Keratinocyte (primary cell): ENCODE measurements at regions not wholly inside any gene's neighbourhood (a gene's known extent, or its start where the extent isn't known, plus 50 kb on each side); places are given as distances from the start of the nearest gene placed in this dataset.

ENCODE experiments used
- DNase-seq: peaks from one replicate; pipeline ENCODE4 v3.0.0-alpha.2; 2011; ENCODE audit warnings: low read depth, missing footprints, low spot score
- FAIRE-seq: peaks from 2 replicates; lab custom pipeline; 2011; peaks lifted over from hg19 to GRCh38; lab: Jason Lieb, UNC
- H2AFZ ChIP-seq: 2 replicates; pipeline ENCODE4 v1.6.0; 2012; ENCODE audit warnings: low read length, control low read depth, inconsistent platforms; ENCODE audit not compliant: control insufficient read depth
- H3K27ac ChIP-seq: 2 replicates; pipeline ENCODE4 v1.5.1; 2011; ENCODE audit warnings: low read length; ENCODE audit not compliant: control insufficient read depth, insufficient read depth
- H3K27me3 ChIP-seq: 3 replicates; pipeline ENCODE4 v1.6.0; 2011; ENCODE audit warnings: low read length; ENCODE audit not compliant: control insufficient read depth, insufficient read depth; ENCODE audit errors: extremely low read depth
- H3K36me3 ChIP-seq, 2 experiments: 2 replicates in 1 of 2; 3 replicates in 1 of 2; pipeline ENCODE4 v1.5.1; 2011; ENCODE audit warnings: low read length in 2 of 2, mild to moderate bottlenecking in 1 of 2; ENCODE audit not compliant: control insufficient read depth in 2 of 2, insufficient read depth in 2 of 2; ENCODE audit errors: extremely low read depth in 1 of 2
- H3K4me1 ChIP-seq: 3 replicates; pipeline ENCODE4 v1.5.1; 2011; ENCODE audit warnings: low read length; ENCODE audit not compliant: control insufficient read depth, insufficient read depth; ENCODE audit errors: extremely low read depth
- H3K4me2 ChIP-seq: 3 replicates; pipeline ENCODE4 v1.6.0; 2011; ENCODE audit warnings: low read depth, low read length; ENCODE audit not compliant: control insufficient read depth, insufficient read depth; ENCODE audit errors: extremely low read depth
- H3K4me3 ChIP-seq, 3 experiments: fragments of 200-600 bp in 1 of 3; sonication (generic) in 1 of 3; 2 replicates in 2 of 3; 3 replicates in 1 of 3; pipeline ENCODE4 v1.5.1; 2011 to 2016; ENCODE audit warnings: low read length in 3 of 3, mild to moderate bottlenecking in 3 of 3, control low read depth in 2 of 3, inconsistent platforms in 1 of 3, low read depth in 1 of 3, mixed read lengths in 1 of 3, mixed run types in 1 of 3, moderate library complexity in 1 of 3; ENCODE audit not compliant: control insufficient read depth in 2 of 3, insufficient read depth in 2 of 3; ENCODE audit errors: extremely low read depth in 1 of 3
- H3K79me2 ChIP-seq: 2 replicates; pipeline ENCODE4 v1.6.0; 2012; ENCODE audit warnings: low read length; ENCODE audit not compliant: control insufficient read depth, insufficient read depth
- H3K9ac ChIP-seq: 3 replicates; pipeline ENCODE4 v1.6.0; 2011; ENCODE audit warnings: low read length; ENCODE audit not compliant: control insufficient read depth, insufficient read depth; ENCODE audit errors: extremely low read depth
- H3K9me1 ChIP-seq: 3 replicates; pipeline ENCODE4 v1.6.0; 2011; ENCODE audit warnings: low read length; ENCODE audit not compliant: control insufficient read depth, insufficient read depth; ENCODE audit errors: extremely low read depth
- H3K9me3 ChIP-seq: 2 replicates; pipeline ENCODE4 v1.5.1; 2012; ENCODE audit warnings: low read depth, low read length; ENCODE audit not compliant: control insufficient read depth
- H4K20me1 ChIP-seq: 3 replicates; pipeline ENCODE4 v1.6.0; 2011; ENCODE audit warnings: low read length; ENCODE audit not compliant: control insufficient read depth, insufficient read depth; ENCODE audit errors: extremely low read depth
- EZH2 ChIP-seq: IDR thresholded peaks from one replicate; pipeline ENCODE4 v1.6.1; 2012; ENCODE audit warnings: inconsistent platforms, mild to moderate bottlenecking, low read length, moderate library complexity
- dilution Hi-C: fragments of 300-500 bp; cut with MboI; formaldehyde crosslinking; loops from one replicate; pipeline ENCODE4 v1.7.0; 2020; ENCODE audit warnings: low sequenced_read_pairs; ENCODE audit not compliant: extremely low pct_ligation_motif_present
- TF ChIP-seq, protein P1 (sequence below), 3 experiments: IDR thresholded peaks in 1 of 3; conservative IDR thresholded peaks in 1 of 3; optimal IDR thresholded peaks in 1 of 3; 2 replicates in 2 of 3; 3 replicates in 1 of 3; pipeline versions ENCODE3 to v1.5.1; 2011; ENCODE audit warnings: low read length in 3 of 3, mild to moderate bottlenecking in 3 of 3, moderate library complexity in 2 of 3, control low read depth in 1 of 3, inconsistent platforms in 1 of 3; ENCODE audit not compliant: insufficient read depth in 2 of 3; ENCODE audit errors: extremely low read depth in 1 of 3

DNA sequence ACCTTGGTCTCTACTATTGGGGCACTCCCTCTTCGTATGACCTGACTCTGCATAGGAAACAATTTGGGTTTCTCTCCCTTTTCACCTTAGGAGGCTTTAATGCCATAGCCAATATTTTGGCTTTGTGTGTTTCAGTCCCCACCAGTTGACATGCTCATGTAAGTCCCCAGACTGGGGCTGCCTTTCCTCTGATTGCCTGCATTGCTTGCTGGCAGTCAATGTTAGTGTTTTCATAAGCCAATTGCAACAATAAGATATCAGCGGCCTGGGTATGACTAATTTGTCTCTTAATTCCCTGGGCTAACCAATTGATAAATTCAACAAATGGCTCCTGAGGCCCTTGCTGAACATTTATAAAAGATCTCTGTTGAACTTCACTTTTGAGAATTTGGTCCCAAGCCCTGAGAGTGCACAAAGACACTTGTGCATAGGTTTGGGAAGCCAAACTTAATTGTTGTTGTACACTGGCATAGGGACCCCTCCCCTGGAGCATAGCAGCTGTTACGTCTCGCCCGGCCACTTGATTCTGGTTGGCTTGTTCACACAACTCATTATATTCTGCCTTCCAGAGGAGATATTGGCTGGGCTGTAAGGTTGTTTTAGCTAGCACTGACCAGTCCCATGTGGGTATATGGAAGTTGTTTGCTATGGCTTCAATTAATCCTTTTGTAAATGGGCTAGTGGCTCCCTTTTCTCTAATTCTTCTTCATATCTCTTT, 206.2 kb downstream of the PABPC4L start:
- Histone ChIP-seq H3K27me3 (no peaks in the 10 kb centered on the region), H2AFZ (no peak overlapping the region), H3K9ac (no peak overlapping the region), H3K4me3 (no peak overlapping the region), H3K4me2 (no peak overlapping the region), H3K79me2 (no peaks in the 10 kb centered on the region), H3K9me1 (no peaks in the 10 kb centered on the region), H3K27ac (no peak overlapping the region), H3K4me1 (no peaks in the 10 kb centered on the region), H3K9me3 (no peaks in the 10 kb centered on the region), H4K20me1 (no peaks in the 10 kb centered on the region), H3K36me3 (no peaks in the 10 kb centered on the region)
- no peak for DNase-seq
- FAIRE-seq: no peak
- dilution Hi-C loops: no loop called here
- TF ChIP-seq, protein P1, sequence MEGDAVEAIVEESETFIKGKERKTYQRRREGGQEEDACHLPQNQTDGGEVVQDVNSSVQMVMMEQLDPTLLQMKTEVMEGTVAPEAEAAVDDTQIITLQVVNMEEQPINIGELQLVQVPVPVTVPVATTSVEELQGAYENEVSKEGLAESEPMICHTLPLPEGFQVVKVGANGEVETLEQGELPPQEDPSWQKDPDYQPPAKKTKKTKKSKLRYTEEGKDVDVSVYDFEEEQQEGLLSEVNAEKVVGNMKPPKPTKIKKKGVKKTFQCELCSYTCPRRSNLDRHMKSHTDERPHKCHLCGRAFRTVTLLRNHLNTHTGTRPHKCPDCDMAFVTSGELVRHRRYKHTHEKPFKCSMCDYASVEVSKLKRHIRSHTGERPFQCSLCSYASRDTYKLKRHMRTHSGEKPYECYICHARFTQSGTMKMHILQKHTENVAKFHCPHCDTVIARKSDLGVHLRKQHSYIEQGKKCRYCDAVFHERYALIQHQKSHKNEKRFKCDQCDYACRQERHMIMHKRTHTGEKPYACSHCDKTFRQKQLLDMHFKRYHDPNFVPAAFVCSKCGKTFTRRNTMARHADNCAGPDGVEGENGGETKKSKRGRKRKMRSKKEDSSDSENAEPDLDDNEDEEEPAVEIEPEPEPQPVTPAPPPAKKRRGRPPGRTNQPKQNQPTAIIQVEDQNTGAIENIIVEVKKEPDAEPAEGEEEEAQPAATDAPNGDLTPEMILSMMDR (optimal IDR thresholded peaks at IDR 0.05 in 1 of 3, IDR thresholded peaks at IDR 0.05 in 1 of 3, conservative IDR thresholded peaks at IDR 0.05 in 1 of 3; ENCODE audit: extremely low read depth in 1 of 3, insufficient read depth in 2 of 3, low read length in 3 of 3): no peak
- TF ChIP-seq EZH2: no peak

DNA sequence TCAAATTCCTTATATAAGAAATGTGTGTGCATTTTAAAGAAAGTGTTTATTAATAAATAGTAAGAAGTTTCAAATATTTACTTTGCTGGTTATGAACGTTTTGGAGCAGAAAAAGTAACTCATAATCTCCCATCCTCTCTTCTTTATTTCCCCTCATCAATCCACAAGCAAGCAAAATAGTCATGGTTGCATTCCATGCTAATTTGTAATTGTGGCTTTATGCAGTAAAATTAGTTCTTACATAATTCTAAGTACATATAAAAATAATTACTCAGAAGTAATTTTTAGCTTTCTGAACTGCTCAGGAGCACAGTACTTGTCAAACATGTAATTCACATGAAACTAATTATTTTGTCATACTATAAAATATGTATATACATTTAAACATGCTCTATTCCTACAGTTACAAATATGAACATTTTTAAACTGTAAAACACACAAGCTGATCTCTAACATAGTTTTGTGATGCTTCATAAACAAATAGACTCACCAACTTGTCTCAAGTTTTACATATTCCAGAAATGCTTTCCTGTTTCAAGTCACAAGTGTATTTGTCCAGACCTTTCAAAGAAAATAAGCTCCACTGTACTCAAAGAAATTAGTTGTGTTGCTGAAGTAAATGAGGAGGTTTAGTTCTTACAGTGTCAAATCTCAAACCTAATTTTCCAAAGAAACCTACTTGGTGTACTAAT, 218.9 kb downstream of the PABPC4L start:
- no peaks in the 10 kb centered on the region for H3K27me3 ChIP-seq
- H3K36me3 ChIP-seq: no peaks in the 10 kb centered on the region
- H3K4me3 ChIP-seq: no peak overlapping the region
- H2AFZ ChIP-seq: no peak overlapping the region
- dilution Hi-C loops: no loop called here
- H3K27ac ChIP-seq: no peak overlapping the region
- H3K9ac ChIP-seq: no peak overlapping the region
- H3K4me2 ChIP-seq: no peak overlapping the region
- no peaks in the 10 kb centered on the region for H3K79me2 ChIP-seq
- FAIRE-seq (no peak), DNase-seq (no peak)
- no peaks in the 10 kb centered on the region for H3K9me3 ChIP-seq
- no peaks in the 10 kb centered on the region for H3K4me1 ChIP-seq
- no peak for TF ChIP-seq EZH2
- TF ChIP-seq, protein P1 (optimal IDR thresholded peaks at IDR 0.05 in 1 of 3, IDR thresholded peaks at IDR 0.05 in 1 of 3, conservative IDR thresholded peaks at IDR 0.05 in 1 of 3; ENCODE audit: extremely low read depth in 1 of 3, insufficient read depth in 2 of 3, low read length in 3 of 3): no peak
- no peaks in the 10 kb centered on the region for H4K20me1 ChIP-seq
- no peaks in the 10 kb centered on the region for H3K9me1 ChIP-seq
